HG03354 (cell line): ENCODE measurements at regions not wholly inside any gene's neighbourhood (a gene's known extent, or its start where the extent isn't known, plus 50 kb on each side); places are given as distances from the start of the nearest gene placed in this dataset.
"Not testable (repeated sequence)": the region's sequence is repeated elsewhere in the genome, so short reads cannot be mapped to it uniquely, and the experiment has no call there.

ENCODE experiments used
- ATAC-seq: cut with Tn5 transposase; IDR thresholded peaks from one replicate; pipeline ENCODE4 v1.9.1; 2021; ENCODE audit warnings: mild to moderate bottlenecking; ENCODE audit not compliant: unreplicated experiment, poor library complexity, severe bottlenecking

- no peak for ATAC-seq
Measured at GRCh38 chr2:153606623-153607022, 128.1 kb upstream of the RPRM start.

GRCh38 chr2:153622285-153622684 is 143.7 kb upstream of the RPRM start:
- no peak for ATAC-seq

GRCh38 chr2:153623020-153623419 is 144.5 kb upstream of the RPRM start:
- no peak for ATAC-seq

- ATAC-seq, result no peak
Measured at GRCh38 chr2:153626676-153627075, 148.1 kb upstream of the RPRM start.

GRCh38 chr2:153635494-153635893 is 156.9 kb upstream of the RPRM start:
- ATAC-seq, result no peak

GRCh38 chr2:153641046-153641445 is 162.5 kb upstream of the RPRM start:
- no peak for ATAC-seq

GRCh38 chr2:153644955-153645354 is 166.4 kb upstream of the RPRM start:
- no peak for ATAC-seq

- ATAC-seq, result no peak
Measured at GRCh38 chr2:153645599-153645998, 167.0 kb upstream of the RPRM start.

- no peak for ATAC-seq
Measured at GRCh38 chr2:153657651-153658050, 179.1 kb upstream of the RPRM start.

- ATAC-seq, result no peak
Measured at GRCh38 chr2:153661801-153662200, 183.2 kb upstream of the RPRM start.

GRCh38 chr2:153663371-153663770 is 184.8 kb upstream of the RPRM start:
- no peak for ATAC-seq

- ATAC-seq, result not testable (repeated sequence)
Measured at GRCh38 chr2:153664009-153664408, 185.4 kb upstream of the RPRM start.

GRCh38 chr2:153667475-153667874 is 188.9 kb upstream of the RPRM start:
- no peak for ATAC-seq

- no peak for ATAC-seq
Measured at GRCh38 chr2:153668923-153669322, 190.4 kb upstream of the RPRM start.

- ATAC-seq, result no peak
Measured at GRCh38 chr2:153710128-153710527, 161.6 kb upstream of the GALNT13 start.

- no peak for ATAC-seq
Measured at GRCh38 chr2:153715218-153715850, 156.4 kb upstream of the GALNT13 start.

GRCh38 chr2:153717060-153717459 is 154.7 kb upstream of the GALNT13 start:
- no peak for ATAC-seq

- ATAC-seq, result no peak
Measured at GRCh38 chr2:153739394-153739793, 132.3 kb upstream of the GALNT13 start.

GRCh38 chr2:153761936-153762335 is 109.8 kb upstream of the GALNT13 start:
- ATAC-seq, result no peak

- no peak for ATAC-seq
Measured at GRCh38 chr2:153766415-153766814, 105.3 kb upstream of the GALNT13 start.

GRCh38 chr2:153770359-153770991 is 101.2 kb upstream of the GALNT13 start:
- no peak for ATAC-seq

- no peak for ATAC-seq
Measured at GRCh38 chr2:153780241-153780640, 91.5 kb upstream of the GALNT13 start.
